HG03045 (cell line): ENCODE measurements at regions not wholly inside any gene's neighbourhood (a gene's known extent, or its start where the extent isn't known, plus 50 kb on each side); places are given as distances from the start of the nearest gene placed in this dataset.

Source experiments
- ATAC-seq: cut with Tn5 transposase; IDR thresholded peaks from one replicate; pipeline ENCODE4 v1.9.1; 2021; ENCODE audit warnings: mild to moderate bottlenecking, moderate library complexity; ENCODE audit not compliant: unreplicated experiment

- peak; percentile 88 for ATAC-seq
Measured at GRCh38 chr9:95822583-95823431, 52.7 kb upstream of the ERCC6L2 start.

DNA sequence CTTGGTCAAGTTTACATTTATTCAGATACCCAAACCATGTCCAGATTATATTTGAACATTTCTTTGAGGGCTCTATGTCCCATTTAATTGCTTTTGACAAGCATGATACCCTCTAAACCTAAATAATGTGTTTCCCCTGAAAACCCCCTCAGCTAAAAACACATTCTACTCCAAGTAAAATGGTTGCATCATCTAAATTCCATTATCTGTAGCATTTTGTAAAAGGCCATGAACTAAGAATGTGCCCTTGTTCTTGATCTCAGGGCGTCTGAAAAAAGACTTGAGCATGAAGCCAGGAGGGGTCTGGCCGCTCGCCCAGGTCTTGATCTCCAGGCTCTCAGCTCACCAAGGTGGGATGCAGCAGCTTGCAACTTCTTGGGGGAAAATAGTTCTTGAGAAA is 53.5 kb upstream of the ERCC6L2 start:
- ATAC-seq: no peak

- ATAC-seq: no peak
Measured at GRCh38 chr9:95820074-95820473, 55.4 kb upstream of the ERCC6L2 start.

DNA sequence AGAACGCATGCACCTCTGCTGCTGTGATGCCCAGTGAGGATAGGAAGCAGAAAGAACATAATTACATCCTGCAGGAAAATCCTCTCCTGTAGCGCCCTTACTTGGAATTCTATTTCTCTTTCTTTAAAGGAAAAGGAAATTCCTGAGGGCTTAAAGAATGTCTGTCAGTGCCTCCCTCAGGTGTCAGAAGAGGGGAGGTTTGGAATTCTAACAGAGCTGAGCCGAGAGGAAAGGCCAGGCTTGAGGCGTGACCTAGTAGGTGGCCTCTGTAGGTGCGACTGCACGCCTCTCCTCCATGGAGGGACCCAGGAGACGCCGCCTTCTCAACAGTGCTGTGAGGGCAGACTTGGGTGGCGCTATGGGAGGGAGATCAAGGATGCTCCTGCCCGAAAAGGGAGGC is 55.9 kb upstream of the ERCC6L2 start:
- no peak for ATAC-seq

DNA sequence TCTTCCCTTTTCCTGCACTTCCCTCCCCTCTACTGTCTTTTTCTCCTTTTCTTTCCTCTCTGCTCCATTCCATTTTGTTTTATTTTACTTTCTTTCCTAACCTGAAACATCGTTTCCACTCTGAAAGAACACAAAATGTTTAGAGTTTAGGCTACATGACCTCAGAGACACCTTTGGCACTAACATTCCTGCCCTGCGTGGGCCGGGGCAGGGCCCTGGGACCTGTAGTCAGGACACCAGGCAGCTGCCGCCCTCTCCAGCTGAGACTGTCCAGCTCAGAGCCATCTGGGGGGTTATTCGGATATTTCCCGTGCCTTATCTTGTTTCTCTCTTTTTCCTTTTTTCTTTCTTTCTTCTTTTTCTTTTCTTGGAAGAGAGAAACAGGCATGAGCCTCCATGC is 58.3 kb upstream of the ERCC6L2 start:
- no peak for ATAC-seq

DNA sequence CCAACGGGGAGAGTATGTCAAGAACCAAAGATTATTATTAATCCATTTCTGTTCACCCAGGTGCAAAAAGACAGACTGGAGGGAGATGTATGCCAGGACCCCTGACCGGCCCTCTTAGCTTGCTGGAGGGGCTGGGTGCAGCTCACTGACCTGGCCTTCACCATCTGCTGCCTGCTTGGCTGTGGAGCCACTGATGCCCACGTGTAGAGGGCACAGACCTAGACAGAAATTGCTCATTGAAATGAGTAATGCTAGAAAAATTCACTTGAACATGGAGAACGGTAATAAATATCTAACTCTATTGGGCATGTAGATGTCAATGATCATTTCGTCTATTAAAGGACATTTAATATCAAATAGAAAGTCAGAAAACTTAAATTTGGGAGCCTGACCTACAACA is 58.8 kb upstream of the ERCC6L2 start:
- no peak for ATAC-seq

DNA sequence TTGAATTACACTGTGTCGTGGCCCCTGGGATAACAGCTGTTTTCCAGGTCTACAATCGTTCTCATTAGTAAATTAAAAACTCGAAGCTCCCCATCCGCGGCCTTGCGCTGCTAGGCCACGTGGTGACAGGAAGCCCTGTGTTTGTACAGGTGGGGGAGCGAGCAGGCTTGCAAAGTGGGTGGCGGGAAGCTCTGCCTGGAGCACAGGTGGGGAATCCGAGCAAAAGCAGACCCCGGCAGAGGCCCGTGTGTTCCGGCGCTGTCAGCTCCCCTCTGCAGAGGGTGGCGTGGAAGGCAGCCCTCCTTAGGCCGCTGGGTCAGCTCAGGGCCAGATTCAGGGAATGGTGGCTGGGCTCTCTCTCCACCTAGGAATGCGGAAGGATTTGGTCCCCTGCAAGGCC is 59.5 kb upstream of the ERCC6L2 start:
- no peak for ATAC-seq

DNA sequence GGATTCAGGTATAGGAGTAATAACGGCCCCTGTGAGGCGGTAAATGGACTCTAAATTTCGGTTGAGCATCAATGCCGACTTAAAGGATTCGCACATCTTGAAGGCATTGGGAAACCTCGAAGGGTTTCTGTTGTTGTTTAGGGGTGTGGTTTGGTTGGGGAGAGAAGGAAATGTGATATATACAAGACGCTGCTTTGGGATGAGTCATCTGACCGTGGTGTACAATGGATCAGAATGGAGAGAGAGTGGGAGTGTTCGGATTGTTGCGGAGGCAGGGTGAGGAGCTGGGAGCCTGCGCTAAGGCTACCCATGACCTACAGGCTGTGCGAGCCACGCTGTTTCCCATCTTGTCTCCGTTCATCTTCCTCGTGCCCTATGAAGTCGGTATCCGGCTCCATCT is 60.4 kb upstream of the ERCC6L2 start:
- ATAC-seq: no peak

- no peak for ATAC-seq
Measured at GRCh38 chr9:95813923-95814322, 61.6 kb upstream of the ERCC6L2 start.

- ATAC-seq: no peak
Measured at GRCh38 chr9:95810814-95811213, 64.7 kb upstream of the ERCC6L2 start.

DNA sequence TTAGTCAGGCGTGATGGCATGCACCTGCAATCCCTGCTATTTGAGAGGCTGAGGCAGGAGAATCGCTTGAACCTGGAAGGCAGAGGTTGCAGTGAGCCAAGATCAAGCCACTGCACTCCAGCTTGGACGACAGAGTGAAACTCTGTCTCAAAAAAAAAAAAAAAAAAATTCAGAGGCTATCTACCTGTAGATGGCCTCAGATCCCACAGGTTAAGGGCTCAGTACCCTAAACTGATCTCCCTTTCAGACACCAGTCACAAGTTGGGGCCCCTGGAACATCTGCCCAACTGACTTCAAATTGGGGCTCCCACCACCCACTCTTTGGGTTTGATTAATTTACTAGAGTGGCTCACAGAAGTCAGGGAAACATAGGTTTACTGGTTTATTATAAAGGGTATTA is 65.4 kb upstream of the ERCC6L2 start:
- no peak for ATAC-seq

- ATAC-seq: no peak
Measured at GRCh38 chr9:95809686-95810085, 65.8 kb upstream of the ERCC6L2 start.

GRCh38 chr9:95808011-95808410 is 67.5 kb upstream of the ERCC6L2 start:
- ATAC-seq: no peak

- no peak for ATAC-seq
Measured at GRCh38 chr9:95807326-95807947, 68.1 kb upstream of the ERCC6L2 start.

- ATAC-seq: no peak
Measured at GRCh38 chr9:95803197-95803596, 72.3 kb upstream of the ERCC6L2 start.

DNA sequence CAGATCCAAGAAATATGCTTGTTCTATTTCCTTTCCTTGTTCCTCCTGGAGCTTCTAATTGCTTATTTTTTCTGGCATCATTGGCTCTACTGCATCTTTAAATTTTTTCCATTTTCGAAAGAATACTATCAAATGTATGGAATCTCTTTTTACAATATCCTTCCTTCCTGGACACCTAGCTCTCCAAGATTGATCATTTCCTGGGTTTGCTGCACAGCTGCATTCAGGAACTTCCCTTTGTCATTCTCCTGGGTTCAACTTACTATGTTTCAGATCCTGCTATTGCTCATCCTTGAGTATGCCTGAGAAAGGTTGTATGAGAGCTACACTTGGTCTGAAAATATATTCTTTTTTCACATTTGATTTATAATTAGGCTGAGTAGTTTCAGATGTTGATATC is 73.7 kb upstream of the ERCC6L2 start:
- no peak for ATAC-seq

- ATAC-seq: no peak
Measured at GRCh38 chr9:95796029-95796428, 79.5 kb upstream of the ERCC6L2 start.

GRCh38 chr9:95793924-95794828 is 81.3 kb upstream of the ERCC6L2 start:
- ATAC-seq: no peak

GRCh38 chr9:95791695-95792094 is 83.8 kb upstream of the ERCC6L2 start:
- no peak for ATAC-seq

DNA sequence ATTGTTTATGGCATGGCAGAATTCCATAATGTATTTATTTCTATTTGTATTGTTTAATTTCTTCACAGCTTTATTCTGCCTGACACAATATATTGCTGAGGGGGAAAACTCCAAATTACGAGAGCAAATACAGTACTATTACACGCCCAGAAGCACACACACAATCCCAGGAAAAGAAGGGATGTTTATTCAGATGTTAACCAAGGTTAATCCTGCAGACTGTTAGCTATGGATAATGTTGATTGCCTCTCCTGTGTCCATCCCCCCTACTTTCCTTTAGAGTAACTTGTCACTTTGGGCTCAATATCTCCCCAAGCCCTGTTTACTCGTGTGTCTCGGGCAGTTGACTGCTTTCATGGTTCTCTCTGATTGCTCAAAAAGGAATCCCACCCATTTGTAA is 84.2 kb upstream of the ERCC6L2 start:
- ATAC-seq: no peak

DNA sequence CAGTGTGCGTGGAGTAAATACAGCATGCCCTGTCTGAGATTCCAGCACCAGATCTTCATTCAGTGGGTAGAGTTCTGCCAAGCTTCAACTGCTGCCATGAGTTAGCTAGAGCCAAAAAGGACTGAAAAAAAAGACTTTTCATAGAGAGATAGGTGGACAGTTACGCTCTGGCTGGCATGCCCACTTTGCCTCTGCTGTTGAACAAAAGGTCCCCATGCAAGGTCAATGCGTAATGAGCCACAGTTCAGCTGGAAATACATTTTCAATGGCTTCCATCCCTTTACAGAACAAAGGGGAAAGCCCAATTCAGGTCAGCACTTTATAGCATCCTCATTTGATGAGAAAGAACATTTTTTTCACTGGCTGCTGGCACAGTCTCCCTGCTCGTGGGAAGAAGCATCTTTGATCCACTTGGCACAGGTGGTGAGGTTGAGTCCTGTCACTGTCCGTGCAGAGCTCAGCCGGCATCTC is 86.9 kb upstream of the ERCC6L2 start:
- no peak for ATAC-seq
